Upper lobe of right lung (tissue), 1 donor: ENCODE measurements at regions not wholly inside any gene's neighbourhood (a gene's known extent, or its start where the extent isn't known, plus 50 kb on each side); places are given as distances from the start of the nearest gene placed in this dataset.

Source experiments
- ATAC-seq: fragments of 200-7000 bp; cut with Tn5 transposase; one replicate; pipeline ENCODE4 v1.9.1; 2020; ENCODE audit warnings: mild to moderate bottlenecking, moderate library complexity
- DNase-seq: peaks from one replicate; pipeline ENCODE4 v3.0.0-alpha.2; 2020
- H3K27ac ChIP-seq: fragments of 200-600 bp; one replicate; pipeline ENCODE4 v1.8.0; 2022
- H3K27me3 ChIP-seq: fragments of 200-600 bp; one replicate; pipeline ENCODE4 v1.8.0; 2022; ENCODE audit warnings: mild to moderate bottlenecking
- H3K36me3 ChIP-seq: fragments of 200-600 bp; one replicate; pipeline ENCODE4 v1.8.0; 2022
- H3K4me1 ChIP-seq: fragments of 200-600 bp; one replicate; pipeline ENCODE4 v1.8.0; 2022
- H3K4me3 ChIP-seq: fragments of 200-600 bp; one replicate; pipeline ENCODE4 v1.8.0; 2022; ENCODE audit warnings: mild to moderate bottlenecking
- H3K9me3 ChIP-seq: fragments of 200-600 bp; one replicate; pipeline ENCODE4 v1.8.0; 2022
- CTCF ChIP-seq: fragments of 200-600 bp; IDR thresholded peaks from one replicate; pipeline ENCODE4 v1.8.0; 2022; ENCODE audit warnings: antibody characterized with exemption
- intact Hi-C: fragments of 100-400 bp; cut with DNase I; formaldehyde crosslinking; loops from one replicate; pipeline ENCODE4 v1.11.0; 2022
- donor health status: DM: no; HTN: yes; CAD: no; lungs with severe emphysema.

DNA sequence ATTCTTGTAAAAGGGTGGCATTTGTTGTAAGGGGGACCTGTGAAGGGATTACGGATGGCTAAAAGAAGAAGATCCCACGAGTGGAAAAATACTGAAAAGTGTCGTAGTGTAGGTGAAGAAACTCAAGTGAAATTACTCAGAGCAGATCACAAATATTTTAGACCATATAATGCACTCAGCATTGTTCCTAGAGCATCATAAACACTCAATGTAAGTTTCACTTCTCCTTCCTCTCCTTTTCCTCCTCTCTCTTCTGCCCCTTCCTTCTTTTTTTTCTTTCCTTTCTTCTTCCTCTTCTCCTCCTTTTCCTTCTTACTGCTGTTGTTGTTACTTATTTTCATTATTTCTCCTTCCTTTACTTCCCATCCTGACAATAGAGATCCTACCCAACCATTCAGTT is 445.6 kb downstream of the ADAMTS20 start:
- Histone ChIP-seq H3K36me3 (no peaks in the 10 kb centered on the region), H3K4me3 (no peak overlapping the region), H3K4me1 (no peaks in the 10 kb centered on the region), H3K27me3 (no peaks in the 10 kb centered on the region), H3K27ac (no peak overlapping the region), H3K9me3 (no peaks in the 10 kb centered on the region)
- intact Hi-C loops, result no loop called here
- ATAC-seq (no peak), DNase-seq (no peak)
- TF ChIP-seq CTCF, result no peak

DNA sequence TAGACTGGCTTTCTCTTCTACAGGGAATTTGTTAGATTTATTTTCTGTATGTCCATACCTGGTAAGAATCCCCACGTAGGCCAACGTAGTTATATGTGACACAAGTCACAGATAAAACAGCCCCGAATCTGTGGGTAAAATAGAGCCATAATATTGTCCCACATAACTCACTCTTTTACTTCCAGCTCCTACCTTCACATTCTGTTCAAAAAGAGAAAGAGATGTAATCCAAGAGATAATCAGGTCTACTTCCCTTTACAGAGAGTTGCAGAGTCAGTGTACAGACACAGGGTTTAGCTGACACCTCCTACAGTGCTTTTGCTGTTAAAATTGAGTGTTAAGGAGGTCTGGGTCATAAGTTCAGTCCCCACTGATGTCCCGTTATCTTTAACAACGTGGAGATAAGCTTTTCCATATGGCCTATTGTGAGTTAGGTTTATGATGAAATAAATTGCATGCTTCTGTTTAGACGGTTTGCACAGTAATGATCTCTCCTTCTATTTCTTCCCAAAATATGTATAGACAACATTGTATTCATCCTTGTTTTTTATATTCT is 446.5 kb downstream of the ADAMTS20 start:
- H3K27me3 ChIP-seq, result no peaks in the 10 kb centered on the region
- TF ChIP-seq CTCF, result no peak
- H3K36me3 ChIP-seq, result no peaks in the 10 kb centered on the region
- no peak for ATAC-seq
- no peak overlapping the region for H3K4me3 ChIP-seq
- no peak overlapping the region for H3K27ac ChIP-seq
- no peak for DNase-seq
- no peaks in the 10 kb centered on the region for H3K4me1 ChIP-seq
- no peaks in the 10 kb centered on the region for H3K9me3 ChIP-seq
- intact Hi-C loops, result no loop called here

DNA sequence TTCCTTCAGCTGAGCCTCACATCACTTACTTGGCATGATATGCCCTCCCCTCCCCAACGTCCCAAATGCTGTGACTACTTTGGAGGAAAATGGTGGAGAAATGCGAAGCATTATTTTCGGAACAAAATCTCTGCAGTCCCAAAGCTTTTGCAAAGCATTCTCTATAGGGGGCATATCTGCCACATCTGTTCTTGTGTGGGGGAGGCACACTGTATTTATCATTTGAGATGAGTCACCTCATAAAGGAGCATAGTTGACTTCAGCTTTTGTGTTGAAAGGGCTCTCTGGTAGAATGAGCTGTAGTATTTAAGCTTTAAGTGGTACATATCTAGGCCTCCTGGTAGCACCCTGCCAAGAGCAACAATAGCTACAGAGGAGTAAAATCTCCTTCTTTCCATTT is 447.5 kb downstream of the ADAMTS20 start:
- Histone ChIP-seq H3K9me3 (no peaks in the 10 kb centered on the region), H3K4me1 (no peaks in the 10 kb centered on the region), H3K27ac (no peak overlapping the region), H3K27me3 (no peaks in the 10 kb centered on the region), H3K36me3 (no peaks in the 10 kb centered on the region), H3K4me3 (no peak overlapping the region)
- intact Hi-C loops, result no loop called here
- no peak for TF ChIP-seq CTCF
- ATAC-seq (no peak), DNase-seq (no peak)

- intact Hi-C loops, result no loop called here
- H3K36me3 ChIP-seq, result no peaks in the 10 kb centered on the region
These were observed 448.1 kb downstream of the ADAMTS20 start for GRCh38 chr12:43103866-43104265.

GRCh38 chr12:43102546-43103264 is 449.3 kb downstream of the ADAMTS20 start:
- ATAC-seq (no peak), DNase-seq (no peak)
- Histone ChIP-seq H3K36me3 (no peaks in the 10 kb centered on the region), H3K27ac (no peak overlapping the region), H3K27me3 (no peaks in the 10 kb centered on the region), H3K4me3 (no peak overlapping the region), H3K4me1 (no peaks in the 10 kb centered on the region), H3K9me3 (no peaks in the 10 kb centered on the region)
- no peak for TF ChIP-seq CTCF
- intact Hi-C loops, result no loop called here

More at GRCh38 chr12:43103866-43104265, 448.1 kb downstream of the ADAMTS20 start:
- no peak for TF ChIP-seq CTCF
- Histone ChIP-seq H3K4me3 (no peak overlapping the region), H3K27me3 (no peaks in the 10 kb centered on the region), H3K9me3 (no peaks in the 10 kb centered on the region), H3K27ac (no peak overlapping the region), H3K4me1 (no peaks in the 10 kb centered on the region)
- DNase-seq (no peak), ATAC-seq (no peak)
